ENCODE measurements at regions not wholly inside any gene's neighbourhood (a gene's known extent, or its start where the extent isn't known, plus 50 kb on each side); places are given as distances from the start of the nearest gene placed in this dataset.
A peak's percentile ranks its signal among the peaks of the same experiment; 100 is the strongest.

GRCh38 chr5:96595300-96596090 is 66.7 kb upstream of the CAST start:
- no peak for DNase-seq

DNA sequence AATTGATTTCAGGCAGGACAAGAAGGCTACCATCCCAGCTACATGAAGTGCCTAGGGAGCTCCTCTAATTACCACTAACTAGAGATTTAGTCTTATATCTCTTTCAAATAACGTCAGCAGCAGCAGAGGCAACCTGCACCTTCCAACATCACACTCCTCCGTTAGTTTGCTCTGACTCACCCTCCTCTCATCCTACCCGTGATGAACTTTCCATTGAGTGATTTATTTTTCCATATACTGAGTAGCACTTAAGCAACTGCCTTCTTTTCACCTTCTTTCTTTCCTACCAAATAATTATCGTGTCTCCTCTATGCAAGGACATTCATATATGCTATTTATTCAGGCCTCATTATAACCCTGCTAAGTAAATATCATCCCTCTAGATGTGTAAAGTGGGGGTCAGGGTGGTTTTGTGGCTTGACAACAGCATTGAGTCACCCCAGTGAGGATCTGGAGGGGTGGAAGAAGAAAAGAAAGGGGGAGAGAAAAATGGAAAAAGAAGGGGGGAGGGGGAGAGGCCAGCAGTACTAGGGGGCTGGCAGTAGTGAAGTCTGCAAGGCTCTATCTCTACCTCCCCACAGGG is 64.6 kb upstream of the CAST start:
- DNase-seq = no peak

GRCh38 chr5:96601200-96601599 is 61.0 kb upstream of the CAST start:
- no peak for DNase-seq

DNA sequence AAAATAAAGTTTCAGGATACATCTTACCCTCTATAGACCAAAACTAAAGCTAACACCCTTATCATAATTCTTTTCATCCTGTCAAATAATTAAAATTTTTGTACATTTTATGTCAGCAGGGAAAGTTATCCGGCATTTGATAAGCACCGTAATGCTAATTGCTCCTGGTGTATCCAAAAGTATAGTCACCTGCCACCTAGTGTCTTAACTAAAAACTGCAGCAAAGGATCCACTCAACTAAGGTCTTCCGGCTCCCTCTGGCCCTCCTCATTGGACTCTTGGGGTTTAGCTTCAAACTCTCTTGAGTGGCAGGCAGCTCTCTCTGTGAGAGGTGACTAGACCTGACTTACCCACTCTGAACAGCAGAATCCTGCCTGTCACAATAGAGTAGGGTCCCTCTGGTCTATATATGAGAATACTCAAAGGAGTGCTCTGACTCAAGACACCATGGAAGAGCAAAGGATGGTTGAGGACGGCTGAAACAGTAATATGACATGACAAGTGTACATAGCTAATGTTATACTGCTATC is 60.4 kb upstream of the CAST start:
- peak; percentile 60 for DNase-seq

DNA sequence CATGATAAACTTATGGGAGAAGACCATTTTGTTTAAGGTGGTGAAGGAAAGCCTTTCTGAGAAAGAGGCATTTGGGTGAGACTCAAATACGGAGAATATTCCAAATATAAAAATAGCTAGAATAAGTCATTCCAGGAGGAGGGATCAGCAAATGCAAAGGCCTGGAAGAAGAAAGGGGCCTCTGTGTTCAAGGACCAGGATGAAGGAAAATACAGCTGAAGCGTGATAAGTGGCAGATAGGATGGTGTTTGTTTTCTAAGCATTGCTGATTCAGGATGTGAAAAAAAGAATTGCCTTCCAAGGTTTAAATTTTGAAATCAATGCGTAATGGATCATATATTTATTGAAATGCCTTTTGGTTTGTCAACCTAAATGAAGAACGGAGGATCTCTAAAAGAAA is 59.4 kb upstream of the CAST start:
- DNase-seq = no peak

DNA sequence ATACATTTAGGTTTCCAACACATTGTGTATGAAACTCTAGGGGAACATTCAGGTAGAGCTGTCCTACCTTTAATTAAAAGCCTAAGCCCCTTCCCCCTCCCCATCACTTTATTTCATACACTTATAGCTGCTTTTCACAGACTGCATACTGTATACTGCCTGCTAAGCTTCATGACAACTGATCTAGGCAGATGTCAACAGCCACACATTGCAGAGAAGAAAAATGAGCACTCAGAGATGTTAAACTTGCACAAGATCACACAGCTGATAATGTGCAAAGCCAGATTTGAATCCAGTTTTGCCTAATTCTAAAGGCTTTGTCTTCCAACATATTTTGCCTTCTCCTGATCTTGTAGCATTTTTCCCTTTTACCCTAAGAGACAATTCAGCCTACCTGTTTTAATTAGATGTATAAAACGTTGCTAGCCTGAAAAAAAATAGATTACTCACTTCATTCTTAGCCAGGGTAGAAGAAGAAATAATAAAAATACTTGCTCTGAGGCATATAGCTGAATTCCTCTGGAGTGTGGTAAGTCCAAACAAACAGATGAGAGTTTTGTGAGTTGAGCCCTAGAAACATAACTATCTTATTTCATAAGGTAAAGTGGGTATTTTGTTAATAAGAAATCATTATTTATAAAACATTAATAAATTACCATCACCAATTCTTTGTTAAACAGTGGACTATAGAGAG is 56.9 kb upstream of the CAST start:
- DNase-seq = no peak

DNA sequence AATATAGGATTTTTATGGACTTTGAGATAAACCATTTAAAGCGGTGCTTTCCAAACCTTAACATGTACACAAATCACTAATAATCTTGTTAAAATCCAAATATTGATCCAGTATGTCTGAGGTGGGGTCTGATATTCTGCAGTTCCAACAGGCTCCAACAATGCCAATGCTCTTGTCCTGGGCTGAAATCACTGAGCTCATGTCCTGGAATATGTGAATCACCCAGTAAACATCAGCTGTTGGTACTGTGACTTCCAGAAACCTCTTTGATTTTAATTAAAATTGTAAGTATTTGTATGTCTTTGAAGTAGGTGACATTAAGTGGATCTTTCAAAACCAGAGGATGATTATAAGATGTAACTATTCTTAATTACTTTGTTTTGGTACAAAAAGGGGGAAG is 52.8 kb upstream of the CAST start:
- no peak for DNase-seq

- no peak for DNase-seq
These were observed 51.4 kb upstream of the CAST start for GRCh38 chr5:96610747-96611146.

- DNase-seq = no peak
These were observed 50.2 kb upstream of the CAST start for GRCh38 chr5:96611946-96612345.

Data from islet precursor cell (in vitro differentiated cells).